HCT116 (cell line): ENCODE measurements at regions not wholly inside any gene's neighbourhood (a gene's known extent, or its start where the extent isn't known, plus 50 kb on each side); places are given as distances from the start of the nearest gene placed in this dataset.

Experiments
- ATAC-seq: fragments of 200-7000 bp; cut with Tn5 transposase; 2 replicates; pipeline ENCODE4 v1.9.1; 2020; ENCODE audit warnings: mild to moderate bottlenecking, moderate library complexity
- BruUV-seq: library from RNA; stranded (reverse); fragments of 400-500 nt; replicated peaks from 2 replicates; lab custom pipeline; 2021; lab: Mats Ljungman, UMichigan
- CTCF ChIA-PET: fragments of 300-600 bp; sonication (Branson Sonifier 250); formaldehyde crosslinking; loops from one replicate; lab custom pipeline; 2021; ENCODE audit warnings: antibody characterized with exemption; lab: Charles Lee
- POLR2A ChIA-PET: fragments of 300-600, 350-600 bp; sonication (Branson Sonifier 250); formaldehyde crosslinking; loops from one replicate; lab custom pipeline; 2021; ENCODE audit warnings: antibody characterized with exemption; lab: Charles Lee
- RAD21 ChIA-PET, 2 experiments: fragments of 300-600 bp; sonication (Branson Sonifier 250); formaldehyde crosslinking; loops; one replicate each; lab custom pipeline; 2023; ENCODE audit warnings: low total read pairs in 2 of 2; ENCODE audit not compliant: uncharacterized antibody in 2 of 2, unreplicated experiment in 2 of 2, low non-redundant PET in 1 of 2; lab: Charles Lee
- DNase-seq: peaks from one replicate; pipeline ENCODE4 v3.0.0-alpha.2; 2010; ENCODE audit warnings: low read depth, low spot score
- H2AFZ ChIP-seq: fragments of 200-600 bp; shearing (Covaris generic), sonication (generic); 2 replicates; pipeline ENCODE4 v1.6.1; 2017; ENCODE audit warnings: low read depth, mixed run types, mixed read lengths, antibody characterized with exemption, low read length; ENCODE audit not compliant: poor library complexity, severe bottlenecking
- H3K27ac ChIP-seq: 2 replicates; pipeline ENCODE4 v1.5.1; 2012; ENCODE audit warnings: low read depth, low read length
- H3K27me3 ChIP-seq: fragments of 200-600 bp; sonication (generic); 2 replicates; pipeline ENCODE4 v1.6.1; 2016; ENCODE audit warnings: mixed run types, low read length, mixed read lengths; ENCODE audit not compliant: insufficient read depth
- H3K36me3 ChIP-seq, 2 experiments: fragments of 200-500 bp in 1 of 2; fragments of 200-600 bp in 1 of 2; sonication (Bioruptor generic) in 1 of 2; sonication (generic) in 1 of 2; 2 replicates each; pipeline versions ENCODE4 v1.5.1 to v1.6.1; 2014 to 2016; ENCODE audit warnings: low read length in 2 of 2, inconsistent platforms in 1 of 2, mixed read lengths in 1 of 2, mixed run types in 1 of 2; ENCODE audit not compliant: insufficient read depth in 2 of 2, control insufficient read depth in 1 of 2
- H3K4me1 ChIP-seq, 2 experiments: fragments of 200-600 bp in 1 of 2; sonication (generic) in 1 of 2; 2 replicates each; pipeline versions ENCODE4 v1.5.1 to v1.6.1; 2012 to 2017; ENCODE audit warnings: low read length in 2 of 2, inconsistent platforms in 1 of 2, mild to moderate bottlenecking in 1 of 2, mixed read lengths in 1 of 2, mixed run types in 1 of 2, moderate library complexity in 1 of 2; ENCODE audit not compliant: insufficient read depth in 2 of 2, control insufficient read depth in 1 of 2
- H3K4me2 ChIP-seq: fragments of 200-600 bp; sonication (generic); 2 replicates; pipeline ENCODE4 v1.6.1; 2017; ENCODE audit warnings: mixed run types, low read length, mixed read lengths
- H3K4me3 ChIP-seq, 2 experiments: fragments of 200-600 bp in 1 of 2; sonication (generic) in 1 of 2; replicated peaks in 1 of 2; 2 replicates each; pipeline ENCODE4 v1.5.1; 2011 to 2016; ENCODE audit warnings: low read length in 2 of 2, control low read depth in 1 of 2, low read depth in 1 of 2, mild to moderate bottlenecking in 1 of 2, mixed read lengths in 1 of 2, mixed run types in 1 of 2
- H3K79me2 ChIP-seq: fragments of 200-600 bp; sonication (generic); 2 replicates; pipeline ENCODE4 v1.6.1; 2017; ENCODE audit warnings: mild to moderate bottlenecking, mixed run types, low read length, moderate library complexity, mixed read lengths; ENCODE audit not compliant: insufficient read depth
- H3K9ac ChIP-seq: fragments of 200-600 bp; sonication (generic); 2 replicates; pipeline ENCODE4 v1.6.1; 2016; ENCODE audit warnings: low read length, mixed read lengths
- H3K9me2 ChIP-seq: fragments of 200-600 bp; sonication (generic), shearing (Covaris generic); 2 replicates; pipeline ENCODE4 v1.6.1; 2017; ENCODE audit warnings: mixed run types, mild to moderate bottlenecking, moderate library complexity; ENCODE audit not compliant: insufficient read depth
- H3K9me3 ChIP-seq, 2 experiments: fragments of 200-500 bp in 1 of 2; fragments of 200-600 bp in 1 of 2; sonication (Bioruptor generic) in 1 of 2; sonication (generic) in 1 of 2; 2 replicates each; pipeline ENCODE4 v1.6.1; 2014 to 2017; ENCODE audit warnings: low read length in 2 of 2, mixed read lengths in 2 of 2, inconsistent platforms in 1 of 2, low read depth in 1 of 2, mild to moderate bottlenecking in 1 of 2, mixed run types in 1 of 2, moderate library complexity in 1 of 2; ENCODE audit not compliant: control insufficient read depth in 1 of 2, insufficient read depth in 1 of 2
- H4K20me1 ChIP-seq: fragments of 200-600 bp; sonication (generic), shearing (Covaris generic); 2 replicates; pipeline ENCODE4 v1.6.1; 2017; ENCODE audit warnings: mixed run types, mild to moderate bottlenecking, moderate library complexity; ENCODE audit not compliant: insufficient read depth
- EGR1 ChIP-seq: IDR thresholded peaks from 2 replicates; pipeline ENCODE4 v1.6.1; 2012; ENCODE audit warnings: low read depth
- ELF1 ChIP-seq: IDR thresholded peaks from 2 replicates; pipeline ENCODE4 v1.6.1; 2012; ENCODE audit warnings: low read depth, borderline replicate concordance
- EZH2phosphoT487 ChIP-seq: fragments of 200-600 bp; IDR thresholded peaks from 2 replicates; pipeline ENCODE4 v1.6.1; 2018; ENCODE audit warnings: antibody characterized with exemption, borderline replicate concordance
- TCF7L2 ChIP-seq: IDR thresholded peaks from 2 replicates; pipeline ENCODE4 v1.7.0; 2011; ENCODE audit warnings: borderline replicate concordance, inconsistent platforms; ENCODE audit not compliant: insufficient read depth, insufficient read length; ENCODE audit errors: extremely low read depth
- ZFX ChIP-seq: fragments of 450-650 bp; IDR thresholded peaks from 2 replicates; pipeline ENCODE4 v1.6.1; 2017
- intact Hi-C: fragments of 100-400 bp; cut with micrococcal nuclease; formaldehyde crosslinking; loops from 2 replicates; pipeline ENCODE4 v1.10.0; 2022
- TF ChIP-seq, protein P1 (sequence below): IDR thresholded peaks from 2 replicates; pipeline ENCODE4 v1.6.1; 2011; ENCODE audit warnings: mild to moderate bottlenecking, low read length, moderate library complexity; ENCODE audit not compliant: insufficient replicate concordance; ENCODE audit errors: extremely low read depth

- no peak overlapping the region for H3K27ac ChIP-seq
- H4K20me1 ChIP-seq: no peaks in the 10 kb centered on the region
- no peak for DNase-seq
- ChIA-PET CTCF (no interaction called here), POLR2A (no interaction called here), RAD21 (no interaction called here)
- H3K4me3 ChIP-seq: no peak overlapping the region
- no peaks in the 10 kb centered on the region for H3K9me2 ChIP-seq
- H3K27me3 ChIP-seq: no peaks in the 10 kb centered on the region
- no TSS peak for BruUV-seq
- TF ChIP-seq ELF1: no peak
- TF ChIP-seq, protein P1, sequence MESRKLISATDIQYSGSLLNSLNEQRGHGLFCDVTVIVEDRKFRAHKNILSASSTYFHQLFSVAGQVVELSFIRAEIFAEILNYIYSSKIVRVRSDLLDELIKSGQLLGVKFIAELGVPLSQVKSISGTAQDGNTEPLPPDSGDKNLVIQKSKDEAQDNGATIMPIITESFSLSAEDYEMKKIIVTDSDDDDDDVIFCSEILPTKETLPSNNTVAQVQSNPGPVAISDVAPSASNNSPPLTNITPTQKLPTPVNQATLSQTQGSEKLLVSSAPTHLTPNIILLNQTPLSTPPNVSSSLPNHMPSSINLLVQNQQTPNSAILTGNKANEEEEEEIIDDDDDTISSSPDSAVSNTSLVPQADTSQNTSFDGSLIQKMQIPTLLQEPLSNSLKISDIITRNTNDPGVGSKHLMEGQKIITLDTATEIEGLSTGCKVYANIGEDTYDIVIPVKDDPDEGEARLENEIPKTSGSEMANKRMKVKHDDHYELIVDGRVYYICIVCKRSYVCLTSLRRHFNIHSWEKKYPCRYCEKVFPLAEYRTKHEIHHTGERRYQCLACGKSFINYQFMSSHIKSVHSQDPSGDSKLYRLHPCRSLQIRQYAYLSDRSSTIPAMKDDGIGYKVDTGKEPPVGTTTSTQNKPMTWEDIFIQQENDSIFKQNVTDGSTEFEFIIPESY: no peak
- TF ChIP-seq ZFX: no peak
- no peak for TF ChIP-seq EZH2phosphoT487
- TF ChIP-seq TCF7L2: no peak
- ATAC-seq: no peak
- intact Hi-C loops: no loop called here
- no peak overlapping the region for H3K4me2 ChIP-seq
- no peaks in the 10 kb centered on the region for H3K36me3 ChIP-seq
- H3K9ac ChIP-seq: no peak overlapping the region
- H2AFZ ChIP-seq: no peak overlapping the region
- H3K4me1 ChIP-seq: no peaks in the 10 kb centered on the region
- no peaks in the 10 kb centered on the region for H3K9me3 ChIP-seq
- no peaks in the 10 kb centered on the region for H3K79me2 ChIP-seq
These were observed 263.1 kb upstream of the RGMB start for GRCh38 chr5:98510143-98510985.

DNA sequence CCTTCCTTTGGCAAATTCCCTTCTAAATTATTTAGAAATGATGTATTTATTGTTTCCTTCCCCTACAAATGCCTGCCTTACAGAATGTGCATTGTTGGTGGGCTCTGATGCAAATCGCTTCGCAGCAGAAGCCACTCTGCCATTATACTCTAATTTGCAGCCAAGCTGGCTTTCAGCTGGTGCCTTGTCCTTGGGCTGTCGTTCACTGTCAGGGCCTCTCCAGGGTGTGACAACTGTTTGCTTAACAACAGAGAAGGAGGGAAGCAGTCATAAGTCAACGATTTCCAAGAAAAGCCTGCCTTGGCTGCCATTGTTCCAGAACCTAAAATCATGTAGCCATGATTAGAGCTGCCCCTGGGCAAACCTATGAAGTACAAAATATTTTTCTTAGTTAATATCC, 260.1 kb upstream of the RGMB start:
- DNase-seq (no peak), ATAC-seq (no peak)
- RAD21 ChIA-PET: no interaction called here
- H4K20me1 ChIP-seq: no peaks in the 10 kb centered on the region
- H3K27ac ChIP-seq: no peak overlapping the region
- no peak for TF ChIP-seq EGR1
- H3K4me1 ChIP-seq: no peaks in the 10 kb centered on the region
- no peaks in the 10 kb centered on the region for H3K79me2 ChIP-seq
- no peaks in the 10 kb centered on the region for H3K9me2 ChIP-seq
- no peaks in the 10 kb centered on the region for H3K9me3 ChIP-seq
- no peak overlapping the region for H3K4me3 ChIP-seq
- H3K36me3 ChIP-seq: no peaks in the 10 kb centered on the region
- peaks cover 4% of the 10 kb centered on the region; the same call in 1 of the 2 replicates for H3K27me3 ChIP-seq
- CTCF ChIA-PET: no interaction called here
- POLR2A ChIA-PET: no interaction called here
- no TSS peak for BruUV-seq
- H3K4me2 ChIP-seq: no peak overlapping the region
- H3K9ac ChIP-seq: no peak overlapping the region
- intact Hi-C loops: no loop called here
- no peak overlapping the region for H2AFZ ChIP-seq
